Ishikawa (cell line): ENCODE measurements at regions not wholly inside any gene's neighbourhood (a gene's known extent, or its start where the extent isn't known, plus 50 kb on each side); places are given as distances from the start of the nearest gene placed in this dataset.

Experiments used
- CEBPB ChIP-seq: IDR thresholded peaks from 2 replicates; pipeline ENCODE4 v1.6.1; 2012
- CREB1 ChIP-seq: IDR thresholded peaks from 2 replicates; pipeline ENCODE4 v1.6.1; 2012; ENCODE audit warnings: low read depth
- EGR1 ChIP-seq: IDR thresholded peaks from 2 replicates; pipeline ENCODE4 v1.6.1; 2012
- EP300 ChIP-seq: IDR thresholded peaks from 2 replicates; pipeline ENCODE4 v1.6.1; 2012; ENCODE audit warnings: borderline replicate concordance
- FOXM1 ChIP-seq: IDR thresholded peaks from 2 replicates; pipeline ENCODE4 v1.6.1; 2012; ENCODE audit warnings: low read depth, borderline replicate concordance
- NFIC ChIP-seq: IDR thresholded peaks from 2 replicates; pipeline ENCODE4 v1.6.1; 2012
- RAD21 ChIP-seq: IDR thresholded peaks from 2 replicates; pipeline ENCODE4 v1.6.1; 2012; ENCODE audit warnings: low read depth
- REST ChIP-seq: IDR thresholded peaks from 2 replicates; pipeline ENCODE4 v1.6.1; 2012; ENCODE audit warnings: low read depth, mild to moderate bottlenecking
- TAF1 ChIP-seq: IDR thresholded peaks from 2 replicates; pipeline ENCODE4 v1.6.1; 2012; ENCODE audit warnings: low read depth, mild to moderate bottlenecking
- TCF12 ChIP-seq: IDR thresholded peaks from 2 replicates; pipeline ENCODE4 v1.6.1; 2012; ENCODE audit warnings: low read depth
- TEAD4 ChIP-seq: IDR thresholded peaks from 2 replicates; pipeline ENCODE4 v1.6.1; 2012
- USF1 ChIP-seq: IDR thresholded peaks from 2 replicates; pipeline ENCODE4 v1.6.1; 2012
- YY1 ChIP-seq: IDR thresholded peaks from 2 replicates; pipeline ENCODE4 v1.6.1; 2012; ENCODE audit warnings: low read depth
- ZBTB7A ChIP-seq: IDR thresholded peaks from 2 replicates; pipeline ENCODE4 v1.6.1; 2012; ENCODE audit warnings: low read depth
- TF ChIP-seq, protein P1 (sequence below): IDR thresholded peaks from 2 replicates; pipeline ENCODE4 v1.6.1; 2012

DNA sequence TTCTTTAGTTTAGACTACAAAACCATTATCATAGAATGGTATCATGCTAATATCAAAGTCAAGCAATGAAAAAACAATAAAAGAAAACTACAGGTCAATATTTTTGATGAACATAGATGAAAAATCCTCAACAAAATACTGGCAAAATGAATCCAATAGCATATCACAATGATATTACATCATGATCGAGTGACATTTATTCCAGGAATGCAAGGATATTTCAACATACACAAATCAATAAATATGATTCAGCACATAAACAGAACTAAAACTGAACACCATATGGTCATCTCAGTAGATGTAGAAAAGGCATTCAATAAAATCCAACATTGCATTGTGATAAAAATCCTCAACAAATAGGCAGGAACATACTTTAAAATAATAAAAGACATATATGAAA, 1657.7 kb downstream of the KCNT2 start:
- TF ChIP-seq EP300 = no peak
- TF ChIP-seq CEBPB = no peak
- TF ChIP-seq CREB1 = no peak
- no peak for TF ChIP-seq NFIC
- no peak for TF ChIP-seq RAD21
- TF ChIP-seq, protein P1, sequence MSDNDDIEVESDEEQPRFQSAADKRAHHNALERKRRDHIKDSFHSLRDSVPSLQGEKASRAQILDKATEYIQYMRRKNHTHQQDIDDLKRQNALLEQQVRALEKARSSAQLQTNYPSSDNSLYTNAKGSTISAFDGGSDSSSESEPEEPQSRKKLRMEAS = no peak
- no peak for TF ChIP-seq TCF12
- TF ChIP-seq ZBTB7A = no peak
- no peak for TF ChIP-seq EGR1
- TF ChIP-seq USF1 = no peak
- TF ChIP-seq TAF1 = no peak
- no peak for TF ChIP-seq YY1
- TF ChIP-seq FOXM1 = no peak
- no peak for TF ChIP-seq TEAD4
- no peak for TF ChIP-seq REST

DNA sequence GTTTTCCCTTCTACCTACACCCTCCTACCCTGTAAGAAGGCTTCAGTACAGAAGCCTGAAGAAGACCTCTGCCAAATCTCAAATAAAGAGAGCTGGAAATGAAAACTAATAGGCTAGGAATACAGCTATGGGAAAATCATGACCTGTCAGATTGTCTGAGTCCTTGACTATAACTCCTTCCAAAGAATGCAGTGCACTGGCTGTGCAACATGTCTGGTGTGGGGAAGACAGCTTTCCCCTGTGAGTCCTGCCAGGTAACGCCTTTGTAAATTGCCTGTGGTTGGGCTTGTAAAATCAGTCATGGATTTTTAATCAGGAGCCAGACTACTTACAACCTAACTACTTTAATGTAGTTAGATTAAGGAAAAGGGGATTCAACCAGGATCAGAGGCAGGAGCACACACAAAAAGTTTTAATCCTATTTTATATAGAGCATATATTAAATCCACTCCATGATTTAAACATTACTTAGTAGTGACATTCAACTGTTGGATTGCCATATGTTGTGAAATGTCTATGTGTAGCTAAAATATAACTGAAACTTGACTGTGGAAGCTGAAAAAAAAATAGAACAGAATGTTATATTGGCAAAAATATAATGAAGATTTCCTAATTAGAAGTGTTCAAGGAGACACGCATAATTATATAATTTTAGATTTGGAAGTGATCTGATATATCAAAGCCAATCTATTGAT, 1667.8 kb downstream of the KCNT2 start:
- TF ChIP-seq TAF1 = no peak
- no peak for TF ChIP-seq NFIC
- TF ChIP-seq ZBTB7A = no peak
- TF ChIP-seq CREB1 = no peak

GRCh38 chr1:194935864-194936263, 1672.4 kb downstream of the KCNT2 start:
- TF ChIP-seq TAF1 = no peak
- TF ChIP-seq CREB1 = no peak
- no peak for TF ChIP-seq TCF12
- TF ChIP-seq YY1 = no peak
- no peak for TF ChIP-seq RAD21
- no peak for TF ChIP-seq NFIC
- TF ChIP-seq FOXM1 = no peak
- TF ChIP-seq REST = no peak
- TF ChIP-seq TEAD4 = no peak
- TF ChIP-seq EP300 = no peak

GRCh38 chr1:194931166-194931565, 1677.1 kb downstream of the KCNT2 start:
- TF ChIP-seq, protein P1 = no peak
- no peak for TF ChIP-seq CREB1
- peak; percentile 73; the same call in 1 of the 2 replicates for TF ChIP-seq CEBPB

- TF ChIP-seq RAD21 (no peak), CREB1 (no peak), NFIC (no peak), USF1 (no peak), TAF1 (no peak), TEAD4 (no peak), YY1 (no peak), EGR1 (no peak), CEBPB (no peak), REST (no peak), ZBTB7A (no peak), TCF12 (no peak), FOXM1 (no peak), EP300 (no peak)
- TF ChIP-seq, protein P1 = no peak
Observed at GRCh38 chr1:194930132-194930531, 1678.1 kb downstream of the KCNT2 start.
